ENCODE measurements at regions not wholly inside any gene's neighbourhood (a gene's known extent, or its start where the extent isn't known, plus 50 kb on each side); places are given as distances from the start of the nearest gene placed in this dataset.
"Not testable (repeated sequence)": the region's sequence is repeated elsewhere in the genome, so short reads cannot be mapped to it uniquely, and the experiment has no call there.

DNA sequence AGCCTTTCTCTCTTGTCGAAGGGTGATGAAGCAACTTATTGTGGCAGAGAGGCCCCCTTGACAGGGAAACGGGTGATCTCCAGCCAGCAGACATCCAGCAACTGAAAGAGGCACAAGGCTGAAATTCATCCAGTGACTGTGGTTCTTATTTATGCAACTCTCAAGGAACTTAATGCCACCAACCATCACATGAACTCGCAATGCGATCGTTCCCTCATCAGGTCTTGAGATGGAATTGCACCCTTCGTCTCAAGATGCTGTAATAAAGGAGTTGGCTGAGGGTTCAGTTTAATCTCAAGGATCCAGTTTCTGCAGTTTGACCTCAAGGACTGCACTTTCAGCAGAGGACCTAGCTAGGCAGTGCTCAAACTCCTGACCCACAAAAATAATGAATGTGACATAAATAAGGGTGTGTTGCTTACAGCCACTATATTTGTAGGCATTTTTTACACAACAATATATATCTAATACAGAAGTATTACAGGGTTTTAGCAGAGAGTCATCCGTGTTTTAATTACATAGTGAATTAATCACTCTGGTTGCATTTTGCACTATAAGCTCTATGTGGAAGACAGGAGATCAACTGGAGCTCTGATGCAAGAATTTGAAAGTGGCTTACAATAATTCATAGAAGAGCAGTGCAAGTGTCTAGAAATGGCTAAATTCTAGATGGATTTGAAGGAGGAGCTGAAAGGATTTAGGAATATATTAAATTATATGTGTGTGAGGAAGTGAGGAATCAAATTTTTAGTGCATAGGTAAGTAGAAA lies 957.8 kb upstream of the CTNND2 start:
- Histone ChIP-seq H3K9ac (no peak overlapping the region), H3K27me3 (no peaks in the 10 kb centered on the region), H3K36me3 (no peaks in the 10 kb centered on the region), H3K4me3 (no peak overlapping the region), H4K20me1 (ENCODE audit: low read depth) (no peaks in the 10 kb centered on the region), H3K9me3 (ENCODE audit: low read depth) (no peaks in the 10 kb centered on the region), H3K4me1 (peaks cover under 1% of the 10 kb centered on the region), H3K4me2 (no peak overlapping the region), H3K79me2 (ENCODE audit: low read depth) (no peaks in the 10 kb centered on the region), H3K27ac (no peak overlapping the region), H3F3A (ENCODE audit: low read depth) (no peaks in the 10 kb centered on the region), H2AFZ (replicated peaks) (peak overlapping the region; percentile 30)
- DNase-seq (ENCODE audit: low spot score): peak; percentile 40
- Mint-ChIP-seq H3K4me3 (no peak overlapping the region), H3K27ac (no peak overlapping the region), H3K36me3 (no peaks in the 10 kb centered on the region), H3K4me1 (no peaks in the 10 kb centered on the region), H3K9me3 (no peaks in the 10 kb centered on the region), H3K27me3 (ENCODE audit: insufficient read depth, low read depth) (no peaks in the 10 kb centered on the region)
- TF ChIP-seq, protein P1, sequence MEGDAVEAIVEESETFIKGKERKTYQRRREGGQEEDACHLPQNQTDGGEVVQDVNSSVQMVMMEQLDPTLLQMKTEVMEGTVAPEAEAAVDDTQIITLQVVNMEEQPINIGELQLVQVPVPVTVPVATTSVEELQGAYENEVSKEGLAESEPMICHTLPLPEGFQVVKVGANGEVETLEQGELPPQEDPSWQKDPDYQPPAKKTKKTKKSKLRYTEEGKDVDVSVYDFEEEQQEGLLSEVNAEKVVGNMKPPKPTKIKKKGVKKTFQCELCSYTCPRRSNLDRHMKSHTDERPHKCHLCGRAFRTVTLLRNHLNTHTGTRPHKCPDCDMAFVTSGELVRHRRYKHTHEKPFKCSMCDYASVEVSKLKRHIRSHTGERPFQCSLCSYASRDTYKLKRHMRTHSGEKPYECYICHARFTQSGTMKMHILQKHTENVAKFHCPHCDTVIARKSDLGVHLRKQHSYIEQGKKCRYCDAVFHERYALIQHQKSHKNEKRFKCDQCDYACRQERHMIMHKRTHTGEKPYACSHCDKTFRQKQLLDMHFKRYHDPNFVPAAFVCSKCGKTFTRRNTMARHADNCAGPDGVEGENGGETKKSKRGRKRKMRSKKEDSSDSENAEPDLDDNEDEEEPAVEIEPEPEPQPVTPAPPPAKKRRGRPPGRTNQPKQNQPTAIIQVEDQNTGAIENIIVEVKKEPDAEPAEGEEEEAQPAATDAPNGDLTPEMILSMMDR (IDR thresholded peaks at IDR 0.05): peak; percentile 20
- no peak for TF ChIP-seq EZH2 (IDR thresholded peaks at IDR 0.05)

DNA sequence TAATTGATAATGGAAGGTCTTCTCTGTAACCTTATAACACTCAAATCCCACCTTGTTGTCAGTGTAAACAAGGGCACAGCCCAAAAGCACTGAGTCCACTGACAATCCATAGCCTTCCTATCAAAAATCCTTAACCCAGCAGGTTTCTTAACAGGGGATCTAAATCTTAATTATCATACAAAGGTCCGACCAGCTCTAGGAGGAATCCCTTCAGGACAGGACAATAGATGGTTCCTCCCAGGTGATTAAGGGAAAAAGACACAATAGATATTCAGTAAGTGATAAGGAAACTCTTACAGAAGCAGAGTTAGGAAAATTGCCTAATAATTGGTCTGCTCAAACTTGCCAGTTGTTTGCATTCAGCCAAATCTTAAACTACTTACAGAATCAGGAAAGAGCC lies 951.9 kb upstream of the CTNND2 start:
- H3K27ac Mint-ChIP-seq; H3K36me3 Mint-ChIP-seq; H4K20me1 ChIP-seq (ENCODE audit: low read depth); H3K9me3 ChIP-seq (ENCODE audit: low read depth); H3K27me3 Mint-ChIP-seq (ENCODE audit: insufficient read depth, low read depth); H3K4me3 Mint-ChIP-seq; H3K9ac ChIP-seq; H3K27me3 ChIP-seq; H2AFZ ChIP-seq (replicated peaks); H3K4me3 ChIP-seq; H3K4me1 Mint-ChIP-seq; H3K79me2 ChIP-seq (ENCODE audit: low read depth); H3K36me3 ChIP-seq; H3K9me3 Mint-ChIP-seq; H3K27ac ChIP-seq: not testable (repeated sequence)
- H3F3A ChIP-seq (ENCODE audit: low read depth): peaks cover 16% of the 10 kb centered on the region
- H3K4me1 ChIP-seq: peaks cover 17% of the 10 kb centered on the region
- DNase-seq (ENCODE audit: low spot score): peak; percentile 27
- H3K4me2 ChIP-seq: peak overlapping the region; percentile 42
- peak; percentile 68 for TF ChIP-seq EZH2phosphoT487 (IDR thresholded peaks at IDR 0.05)

DNA sequence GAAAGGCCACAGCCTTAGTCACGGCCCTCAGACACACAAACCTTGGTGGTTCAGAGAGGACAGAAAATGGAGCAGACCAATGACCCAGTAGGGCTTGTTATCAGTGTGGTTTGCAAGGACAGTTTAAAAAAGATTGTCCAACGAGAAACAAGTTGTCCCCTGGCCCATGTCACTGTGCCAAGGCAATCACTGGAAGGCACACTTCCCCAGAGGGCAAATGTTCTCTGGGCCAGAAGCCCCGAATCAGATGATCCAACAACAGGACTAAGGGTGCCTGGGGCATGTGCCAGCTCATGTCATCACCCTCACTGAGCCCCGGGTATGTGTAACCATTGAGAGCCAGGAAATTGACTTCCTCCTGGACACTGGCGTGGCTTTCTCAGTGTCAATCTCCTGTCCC lies 950.1 kb upstream of the CTNND2 start:
- H3K27me3 Mint-ChIP-seq (ENCODE audit: insufficient read depth, low read depth): no peaks in the 10 kb centered on the region
- H2AFZ ChIP-seq (replicated peaks): no peak overlapping the region
- no peak for DNase-seq (ENCODE audit: low spot score)

DNA sequence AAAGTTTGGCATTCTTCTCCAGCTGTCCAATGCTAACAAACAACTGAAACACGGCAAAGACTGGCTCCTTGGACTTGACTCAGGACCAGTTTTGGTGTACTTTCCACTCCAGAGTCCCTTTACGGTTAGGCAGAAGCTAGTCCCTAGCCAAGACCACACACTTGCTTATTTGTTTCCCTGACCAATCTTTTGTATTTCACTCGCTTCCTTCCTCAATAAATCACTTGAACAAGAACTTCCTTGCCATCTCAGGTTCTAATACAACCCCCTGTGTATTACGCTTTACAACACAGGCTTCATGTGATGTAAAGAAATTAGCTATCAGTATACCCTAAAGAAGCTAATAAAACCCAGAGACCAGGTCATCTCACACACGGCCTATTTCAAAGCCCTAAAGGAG lies 947.5 kb upstream of the CTNND2 start:
- H3K4me1 ChIP-seq: peaks cover 14% of the 10 kb centered on the region
- Mint-ChIP-seq H3K27ac (no peak overlapping the region), H3K9me3 (no peaks in the 10 kb centered on the region), H3K4me1 (no peaks in the 10 kb centered on the region), H3K4me3 (no peak overlapping the region), H3K27me3 (ENCODE audit: insufficient read depth, low read depth) (no peaks in the 10 kb centered on the region), H3K36me3 (no peaks in the 10 kb centered on the region)
- H3K4me3 ChIP-seq: no peak overlapping the region
- peaks cover 13% of the 10 kb centered on the region for H3F3A ChIP-seq (ENCODE audit: low read depth)
- no peaks in the 10 kb centered on the region for H4K20me1 ChIP-seq (ENCODE audit: low read depth)
- H3K9me3 ChIP-seq (ENCODE audit: low read depth): no peaks in the 10 kb centered on the region
- no peak for DNase-seq (ENCODE audit: low spot score)
- no peak for TF ChIP-seq EZH2phosphoT487 (IDR thresholded peaks at IDR 0.05)
- no peak for TF ChIP-seq EZH2 (IDR thresholded peaks at IDR 0.05)
- TF ChIP-seq, protein P1 (IDR thresholded peaks at IDR 0.05): no peak
- H3K27me3 ChIP-seq: no peaks in the 10 kb centered on the region
- H3K36me3 ChIP-seq: no peaks in the 10 kb centered on the region
- no peaks in the 10 kb centered on the region for H3K79me2 ChIP-seq (ENCODE audit: low read depth)
- no peak overlapping the region for H3K9ac ChIP-seq
- no peak overlapping the region for H3K4me2 ChIP-seq
- H3K27ac ChIP-seq: no peak overlapping the region
- no peak overlapping the region for H2AFZ ChIP-seq (replicated peaks)

More for the DNA sequence above, 950.1 kb upstream of the CTNND2 start:
- no peaks in the 10 kb centered on the region for H3K36me3 ChIP-seq
- H3K79me2 ChIP-seq (ENCODE audit: low read depth): no peaks in the 10 kb centered on the region
- no peak overlapping the region for H3K9ac ChIP-seq
- H3K4me1 ChIP-seq: peaks cover 17% of the 10 kb centered on the region
- no peaks in the 10 kb centered on the region for H4K20me1 ChIP-seq (ENCODE audit: low read depth)
- Mint-ChIP-seq H3K36me3 (no peaks in the 10 kb centered on the region), H3K4me1 (no peaks in the 10 kb centered on the region), H3K9me3 (no peaks in the 10 kb centered on the region), H3K27ac (no peak overlapping the region), H3K4me3 (no peak overlapping the region)
- H3K4me3 ChIP-seq: no peak overlapping the region
- H3K27me3 ChIP-seq: no peaks in the 10 kb centered on the region
- TF ChIP-seq EZH2phosphoT487 (IDR thresholded peaks at IDR 0.05) (no peak), EZH2 (IDR thresholded peaks at IDR 0.05) (no peak)
- TF ChIP-seq, protein P1 (IDR thresholded peaks at IDR 0.05): no peak
- H3K27ac ChIP-seq: no peak overlapping the region
- H3K9me3 ChIP-seq (ENCODE audit: low read depth): no peaks in the 10 kb centered on the region
- peaks cover 16% of the 10 kb centered on the region for H3F3A ChIP-seq (ENCODE audit: low read depth)
- H3K4me2 ChIP-seq: no peak overlapping the region
